Epithelial cell of esophagus (primary cell): ENCODE measurements at regions not wholly inside any gene's neighbourhood (a gene's known extent, or its start where the extent isn't known, plus 50 kb on each side); places are given as distances from the start of the nearest gene placed in this dataset.

Experiments used
- DNase-seq: peaks from one replicate; pipeline ENCODE4 v3.0.0; 2010; ENCODE audit warnings: low read depth
- H3K4me3 ChIP-seq: 2 replicates; pipeline ENCODE4 v1.5.1; 2011; ENCODE audit warnings: mild to moderate bottlenecking, low read length, control low read depth
- CTCF ChIP-seq: IDR thresholded peaks from 2 replicates; pipeline ENCODE4 v1.5.1; 2011; ENCODE audit warnings: low read depth, mild to moderate bottlenecking, low read length, control low read depth, inconsistent platforms; ENCODE audit not compliant: insufficient read depth; ENCODE audit errors: missing control alignments

DNA sequence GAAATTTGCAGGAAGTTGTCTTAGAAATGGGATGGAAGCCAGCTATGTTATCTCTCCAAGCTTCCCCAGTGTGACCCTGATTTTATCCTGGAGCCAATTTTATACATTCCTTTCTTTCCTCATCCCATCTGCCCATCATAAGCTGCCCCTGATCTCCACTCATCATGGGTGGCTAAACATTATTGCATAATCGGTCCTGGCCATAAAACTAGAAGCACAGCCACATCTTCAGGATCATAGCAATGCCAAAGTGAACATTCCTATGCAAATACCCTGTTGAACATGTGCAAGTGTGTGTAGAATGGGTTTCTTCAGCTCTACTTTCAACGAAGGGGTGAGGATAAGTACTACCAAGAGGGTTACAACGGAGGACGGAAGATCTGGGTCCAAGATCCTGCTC, 50.6 kb upstream of the COG2 start:
- DNase-seq, result no peak
- TF ChIP-seq CTCF, result no peak
- H3K4me3 ChIP-seq, result no peak overlapping the region

DNA sequence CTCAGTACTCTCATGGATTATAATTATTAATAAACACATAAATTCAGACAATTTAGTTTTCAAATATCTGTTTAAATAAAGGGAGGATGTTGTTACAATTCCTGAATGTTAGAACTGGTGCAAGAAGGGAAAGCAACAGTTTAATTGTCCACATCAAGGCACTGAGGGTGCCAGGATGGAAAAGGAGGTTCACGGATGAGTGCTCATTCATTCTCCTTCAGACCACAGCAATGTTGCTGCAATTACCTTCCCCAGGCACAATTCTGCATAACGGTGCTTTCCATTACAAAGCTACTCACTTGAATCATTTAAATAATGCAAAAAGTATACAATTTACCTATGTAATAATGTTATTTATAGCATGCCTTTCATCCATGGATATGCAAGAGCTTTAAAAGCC, 52.3 kb upstream of the COG2 start:
- no peak for TF ChIP-seq CTCF
- no peak for DNase-seq
- H3K4me3 ChIP-seq, result no peak overlapping the region

- TF ChIP-seq CTCF, result no peak
- no peak for DNase-seq
- H3K4me3 ChIP-seq, result no peak overlapping the region
Measured at GRCh38 chr1:230588323-230588746, 53.9 kb upstream of the COG2 start.

DNA sequence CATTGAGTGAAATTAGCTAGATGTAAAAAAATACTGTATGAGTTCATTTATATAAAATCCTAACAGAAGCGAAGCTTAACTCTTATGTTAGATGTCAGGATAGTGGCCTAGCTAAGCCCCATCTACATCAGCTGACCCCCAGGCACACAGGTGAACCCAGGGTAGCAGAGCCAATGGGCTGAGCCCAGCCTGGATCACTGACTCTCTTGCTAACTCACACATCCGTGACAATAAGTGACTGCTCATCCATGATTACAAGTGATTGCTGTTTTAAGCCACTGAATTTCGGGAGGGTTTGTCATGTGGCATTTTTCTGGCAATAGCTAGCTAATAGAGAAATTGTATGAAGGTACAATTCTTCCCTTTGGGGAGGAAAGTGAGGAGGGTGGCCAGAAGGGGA, 55.2 kb upstream of the COG2 start:
- TF ChIP-seq CTCF, result no peak
- no peak for DNase-seq
- H3K4me3 ChIP-seq, result no peak overlapping the region

DNA sequence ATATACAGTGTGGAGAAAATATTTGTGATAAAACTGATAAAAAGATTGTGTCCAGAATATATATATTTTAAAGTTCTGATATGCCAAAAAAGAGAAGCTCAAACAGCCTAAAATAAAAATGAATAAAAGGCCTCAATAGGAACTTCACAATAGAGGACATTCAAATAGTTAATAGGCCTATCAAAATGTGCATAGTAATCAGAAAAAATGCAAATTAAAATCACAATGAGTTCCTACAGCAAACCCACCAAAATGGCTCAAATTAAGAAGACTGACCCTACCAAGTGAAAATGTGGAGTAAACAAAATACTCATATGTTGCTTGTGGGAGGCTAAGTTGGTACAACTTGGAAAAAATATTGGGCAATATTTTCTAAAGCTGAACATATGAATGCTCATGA, 57.6 kb upstream of the COG2 start:
- H3K4me3 ChIP-seq, result no peak overlapping the region
- TF ChIP-seq CTCF, result no peak
- no peak for DNase-seq

GRCh38 chr1:230581446-230582079, 60.7 kb upstream of the COG2 start:
- no peak for TF ChIP-seq CTCF
- no peak overlapping the region for H3K4me3 ChIP-seq
- DNase-seq, result no peak

GRCh38 chr1:230578616-230579015, 63.7 kb upstream of the COG2 start:
- TF ChIP-seq CTCF, result no peak
- no peak overlapping the region for H3K4me3 ChIP-seq
- DNase-seq, result no peak
